ENCODE measurements at regions not wholly inside any gene's neighbourhood (a gene's known extent, or its start where the extent isn't known, plus 50 kb on each side); places are given as distances from the start of the nearest gene placed in this dataset.
"Not testable (repeated sequence)": the region's sequence is repeated elsewhere in the genome, so short reads cannot be mapped to it uniquely, and the experiment has no call there.

DNA sequence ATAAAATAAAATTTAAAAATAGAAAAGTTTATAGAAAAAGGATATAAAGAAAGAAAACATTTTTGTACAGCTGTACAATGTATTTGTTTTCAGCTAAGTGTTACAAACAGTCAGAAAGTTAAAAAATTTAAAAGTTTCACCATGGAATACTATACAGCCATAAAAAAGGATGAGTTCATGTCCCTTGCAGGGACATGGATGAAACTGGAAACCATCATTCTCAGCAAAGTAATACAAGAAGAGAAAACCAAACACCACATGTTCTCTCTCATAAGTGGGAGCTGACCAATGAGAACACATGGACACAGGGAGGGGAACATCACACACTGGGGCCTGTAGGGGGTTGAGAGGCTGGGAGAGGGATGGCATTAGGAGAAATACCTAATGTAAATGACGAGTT lies 229.9 kb upstream of the MCHR2 start:
- DNase-seq, result not testable (repeated sequence)

DNA sequence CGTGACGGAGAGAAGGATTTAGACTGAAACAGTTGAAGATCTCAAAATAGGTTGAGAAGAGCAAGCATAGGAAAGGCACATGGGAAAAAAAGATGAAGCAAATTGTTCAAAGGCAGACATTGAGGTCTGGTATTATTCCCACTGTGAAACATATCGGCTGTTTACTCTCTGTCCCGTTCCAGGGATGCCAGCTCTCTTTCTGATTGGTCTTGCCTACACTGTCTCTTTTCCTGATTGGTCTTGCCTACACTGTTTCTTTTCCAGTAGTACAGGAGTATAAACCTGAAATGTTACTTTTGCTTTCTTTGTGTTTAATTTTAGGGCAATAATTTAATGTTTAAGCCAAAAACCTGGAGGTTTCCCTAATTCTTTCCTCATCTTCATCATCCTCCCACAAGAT lies 226.5 kb upstream of the MCHR2 start:
- no peak for DNase-seq

DNA sequence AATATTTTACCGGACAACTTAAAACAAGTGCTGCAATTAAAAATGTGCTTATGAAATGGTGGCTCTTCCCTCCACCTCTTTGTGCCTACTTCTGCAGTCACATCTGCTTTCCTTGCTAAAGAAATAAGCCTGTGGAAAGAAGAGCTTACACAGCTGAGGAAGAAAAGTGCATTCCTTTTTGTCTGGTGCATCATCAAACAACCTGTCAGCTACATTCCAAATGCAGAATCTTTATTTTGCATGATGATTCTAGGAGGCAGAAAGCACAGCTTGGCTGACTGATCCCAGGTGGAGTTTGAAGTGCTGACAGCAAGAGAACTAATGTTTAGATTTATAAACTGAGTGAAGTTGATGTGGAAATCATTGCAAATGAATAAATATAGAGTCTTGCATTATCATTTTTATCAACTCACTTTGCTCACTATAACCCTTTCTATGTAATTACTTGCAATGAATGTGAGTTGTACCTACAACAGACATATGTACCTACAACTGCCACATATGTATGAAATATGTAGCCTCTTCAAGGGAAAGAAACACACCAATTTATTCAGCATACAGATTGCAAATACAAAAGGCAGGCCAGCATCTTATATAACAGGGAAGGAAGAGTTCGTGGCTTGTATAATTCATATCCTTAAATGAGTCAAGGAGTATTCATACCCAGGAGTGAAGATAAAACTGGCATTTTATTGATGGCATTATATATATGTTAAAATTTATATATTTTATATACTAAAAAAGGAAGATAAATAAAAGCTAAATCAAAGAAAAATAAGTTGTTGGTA lies 223.4 kb upstream of the MCHR2 start:
- no peak for DNase-seq

DNA sequence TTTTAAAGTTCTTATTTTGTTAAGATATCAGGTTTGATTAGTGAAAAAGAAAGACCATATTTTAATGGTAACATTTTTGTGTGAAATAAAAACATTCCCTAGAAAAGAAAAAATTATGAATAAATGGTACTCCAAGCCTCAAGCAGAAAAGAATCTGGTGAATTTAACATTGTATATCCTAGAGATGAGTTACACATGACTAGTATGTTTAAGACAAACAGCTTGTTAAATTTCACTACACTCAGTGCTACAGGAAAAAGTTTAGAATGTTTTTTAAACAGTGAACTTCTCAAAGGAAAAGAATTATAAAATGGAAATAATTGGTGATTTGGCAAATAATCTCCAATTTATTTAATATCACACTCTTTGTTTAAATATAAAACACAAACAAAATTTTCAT lies 222.7 kb upstream of the MCHR2 start:
- DNase-seq, result no peak

DNA sequence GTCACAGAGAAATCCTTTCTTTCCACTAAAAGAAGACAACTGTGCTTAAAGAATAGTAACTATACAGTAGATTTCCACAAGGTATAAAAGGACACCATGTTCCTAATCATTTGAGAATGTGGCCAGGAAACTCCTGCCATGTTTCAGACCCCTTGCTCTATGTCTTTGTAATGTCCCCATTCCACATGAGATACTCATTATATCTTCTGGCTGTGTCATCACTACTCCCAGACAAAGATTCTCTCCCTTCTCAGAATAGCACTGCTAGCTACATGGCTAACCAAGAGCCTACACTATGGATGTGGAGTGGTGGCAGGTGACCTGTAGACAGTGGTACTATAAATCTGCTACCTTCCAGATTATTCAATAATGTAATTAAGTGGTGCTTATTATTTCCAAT lies 218.1 kb upstream of the MCHR2 start:
- no peak for DNase-seq

DNA sequence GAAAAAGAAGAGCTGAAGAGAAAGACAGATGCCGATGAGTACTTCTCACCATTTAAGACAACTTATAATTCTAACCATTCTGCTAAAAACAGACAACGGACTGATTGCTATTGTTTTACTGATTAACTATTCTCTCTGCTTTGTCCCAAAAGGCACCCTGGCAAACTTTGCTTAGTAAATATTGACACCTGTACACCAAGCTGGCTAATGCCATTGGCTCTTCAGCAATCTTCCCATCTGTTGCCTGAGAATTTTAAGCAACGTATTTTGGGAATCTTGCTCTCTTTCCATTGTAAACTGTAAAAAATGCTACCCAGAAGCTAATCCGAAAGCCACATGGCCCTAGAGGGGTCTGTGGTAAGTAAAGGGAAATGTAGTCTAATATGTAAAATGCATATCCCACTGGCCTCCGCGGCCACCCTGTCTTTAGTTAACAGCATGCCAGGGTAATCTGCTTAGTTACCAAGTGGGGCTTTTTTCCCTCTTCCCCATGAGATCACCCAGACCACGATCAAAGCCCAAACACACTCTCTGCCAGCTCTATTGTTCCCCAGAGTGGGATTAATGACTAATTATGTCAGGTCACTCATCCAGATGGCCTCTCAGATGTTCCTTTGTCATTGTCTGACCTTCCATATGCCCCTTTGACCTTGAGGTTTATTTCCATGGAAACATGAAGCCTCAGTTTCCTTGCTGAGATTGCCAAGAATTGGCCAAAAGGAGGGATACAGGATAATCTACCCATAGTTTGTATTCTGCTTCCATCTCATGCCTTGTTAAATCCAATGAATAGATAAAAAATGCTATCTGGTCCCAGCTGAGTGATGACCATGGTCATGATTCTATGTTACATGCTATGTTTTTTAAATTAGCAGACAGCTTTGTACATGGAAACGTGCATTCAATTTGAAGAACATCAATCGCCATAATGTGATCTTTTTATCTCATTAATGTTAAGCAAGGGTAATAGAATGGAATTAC lies 216.4 kb upstream of the MCHR2 start:
- DNase-seq, result no peak

DNA sequence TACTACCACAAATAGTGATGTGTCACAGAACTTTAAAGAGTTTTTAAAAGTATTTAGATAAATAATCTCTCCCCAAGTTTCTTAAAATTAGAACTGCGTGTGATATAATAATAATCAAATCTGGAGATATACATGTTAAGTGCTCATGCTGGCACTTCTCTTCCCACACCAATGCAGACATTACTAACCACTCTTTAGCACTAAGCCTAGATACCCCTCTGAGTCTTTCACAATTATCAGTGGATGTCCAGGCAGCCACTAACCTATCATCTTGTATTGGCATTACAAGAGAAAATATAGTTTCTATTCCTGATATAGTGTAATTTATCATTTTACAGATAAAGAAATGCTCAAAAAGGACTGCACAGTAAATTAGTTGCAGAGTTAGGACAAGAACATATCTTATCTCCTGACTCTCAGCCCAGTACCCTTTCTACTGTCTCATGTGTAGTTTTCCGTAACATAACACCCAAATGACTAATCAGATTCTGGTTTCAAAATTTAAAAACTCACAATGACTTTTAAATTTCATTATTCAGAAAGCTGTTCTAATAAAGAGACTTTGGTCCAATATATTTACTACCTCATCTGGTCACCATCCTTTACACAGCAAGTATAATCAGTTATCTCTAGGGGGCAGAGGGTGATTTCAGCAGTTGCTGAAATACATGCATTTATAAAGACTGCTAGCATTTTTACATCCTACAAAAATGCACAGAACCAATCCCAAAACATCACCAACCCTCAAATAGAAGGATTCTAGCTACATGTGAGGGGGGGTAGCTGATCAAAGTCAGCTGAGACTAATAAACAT lies 215.5 kb upstream of the MCHR2 start:
- no peak for DNase-seq

DNA sequence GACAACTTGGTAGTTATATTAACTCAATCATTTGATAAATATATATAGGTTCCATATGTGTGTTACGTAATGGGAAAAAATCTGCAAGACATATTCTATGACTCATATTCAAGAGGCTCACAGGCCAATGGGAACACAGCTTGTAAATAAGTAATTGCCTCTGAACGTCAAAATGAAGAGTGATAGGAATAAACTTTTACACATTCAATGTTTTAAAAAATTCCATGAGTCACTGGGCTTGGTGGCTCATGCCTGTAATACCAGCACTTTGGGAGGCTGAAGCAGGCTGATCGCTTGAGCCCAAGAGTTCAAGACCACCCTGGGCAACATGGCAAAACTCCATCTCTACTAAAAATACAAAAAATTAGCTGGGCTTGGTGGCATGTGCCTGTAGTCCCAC lies 209.4 kb upstream of the MCHR2 start:
- DNase-seq, result no peak

DNA sequence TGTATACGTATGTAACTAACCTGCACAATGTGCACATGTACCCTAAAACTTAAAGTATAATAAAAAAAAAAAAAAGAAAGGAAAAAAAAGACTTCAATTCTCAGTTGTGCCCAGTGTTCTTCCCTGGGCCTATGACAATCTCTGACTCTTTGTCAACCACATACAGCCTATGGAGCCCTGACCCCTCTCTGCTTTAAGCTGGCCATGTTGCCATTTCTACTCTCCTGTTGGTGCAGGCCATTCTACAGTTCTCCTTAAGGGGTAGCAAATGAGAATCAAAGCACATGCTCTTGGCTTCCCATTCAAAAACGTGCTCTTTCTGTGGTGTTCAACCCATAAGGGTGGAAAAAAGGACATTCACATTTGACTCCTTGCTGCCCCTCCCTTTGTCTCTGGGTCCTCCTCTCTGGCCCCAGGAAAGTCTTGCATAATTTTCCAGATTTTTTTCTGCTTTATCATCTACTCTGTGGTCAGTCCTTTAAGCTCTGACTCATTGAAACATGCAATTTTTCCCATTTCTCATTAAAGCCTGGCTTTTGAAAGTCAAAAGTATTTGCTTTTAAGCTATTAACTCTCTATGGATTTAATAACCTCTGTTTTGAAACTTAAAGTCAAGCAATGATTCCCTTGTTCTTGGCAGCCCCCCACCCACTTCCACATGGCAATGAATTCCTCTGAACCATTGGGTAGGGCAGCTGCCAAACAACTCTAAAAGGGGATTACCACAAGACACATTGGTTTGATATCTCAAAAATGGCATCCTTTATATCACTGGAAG lies 208.6 kb upstream of the MCHR2 start:
- DNase-seq, result no peak

DNA sequence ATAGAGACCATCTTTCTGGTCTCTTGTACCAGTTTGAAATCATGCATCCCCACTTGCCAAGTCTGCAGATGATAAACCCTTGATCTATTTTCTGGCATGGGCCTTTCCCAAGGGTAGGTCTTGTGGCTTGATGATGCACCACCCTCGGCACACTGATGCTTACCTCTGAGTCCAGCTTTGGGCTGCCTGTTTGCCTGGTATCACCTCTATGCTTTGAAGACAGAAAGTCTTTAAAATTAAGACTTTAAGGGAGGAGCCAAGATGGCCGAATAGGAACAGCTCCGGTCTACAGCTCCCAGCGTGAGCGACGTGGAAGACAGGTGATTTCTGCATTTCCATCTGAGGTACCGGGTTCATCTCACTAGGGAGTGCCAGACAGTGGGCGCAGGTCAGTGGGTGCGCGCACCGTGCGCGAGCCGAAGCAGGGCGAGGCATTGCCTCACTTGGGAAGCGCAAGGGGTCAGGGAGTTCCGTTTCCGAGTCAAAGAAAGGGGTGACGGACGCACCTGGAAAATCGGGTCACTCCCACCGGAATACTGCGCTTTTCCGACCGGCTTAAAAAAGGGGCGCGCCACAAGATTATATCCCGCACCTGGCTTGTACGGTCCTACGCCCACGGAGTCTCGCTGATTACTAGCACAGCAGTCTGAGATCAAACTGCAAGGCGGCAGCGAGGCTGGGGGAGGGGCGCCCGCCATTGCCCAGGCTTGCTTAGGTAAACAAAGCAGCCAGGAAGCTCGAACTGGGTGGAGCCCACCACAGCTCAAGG lies 202.4 kb upstream of the MCHR2 start:
- not testable (repeated sequence) for DNase-seq

DNA sequence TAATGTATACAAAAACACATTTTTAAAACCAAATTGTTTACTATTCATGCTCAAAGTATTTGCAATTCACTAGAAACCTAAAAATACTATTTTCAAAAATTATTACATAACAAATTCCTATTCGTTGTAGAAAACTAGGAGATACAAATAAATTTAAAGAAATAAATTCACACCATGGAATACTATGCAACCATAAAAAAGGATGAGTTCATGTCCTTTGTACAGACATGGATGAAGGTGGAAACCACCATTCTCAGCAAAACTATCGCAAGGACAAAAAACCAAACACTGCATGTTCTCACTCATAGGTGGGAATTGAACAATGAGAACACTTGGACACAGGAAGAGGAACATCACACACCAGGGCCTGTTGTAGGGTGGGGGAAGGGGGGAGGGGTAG lies 201.2 kb upstream of the MCHR2 start:
- DNase-seq, result not testable (repeated sequence)

DNA sequence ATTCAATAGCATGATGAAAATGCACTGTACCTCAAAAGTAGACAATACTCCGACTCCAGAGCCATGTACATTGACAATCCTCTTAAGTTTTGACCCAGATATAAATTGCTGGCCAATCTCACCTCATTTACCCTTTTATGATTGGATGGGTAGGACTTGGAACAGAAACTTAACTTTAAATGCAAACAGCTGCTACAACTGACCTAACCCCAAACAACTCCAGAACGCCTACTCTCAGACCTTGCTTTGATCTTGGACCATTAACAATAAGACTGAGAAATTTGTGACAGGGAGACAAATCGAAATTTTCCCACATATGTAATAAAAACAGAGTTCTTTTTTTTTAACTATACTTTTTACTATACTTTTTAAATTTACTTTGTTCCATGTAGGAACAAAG lies 200.5 kb upstream of the MCHR2 start:
- no peak for DNase-seq

DNA sequence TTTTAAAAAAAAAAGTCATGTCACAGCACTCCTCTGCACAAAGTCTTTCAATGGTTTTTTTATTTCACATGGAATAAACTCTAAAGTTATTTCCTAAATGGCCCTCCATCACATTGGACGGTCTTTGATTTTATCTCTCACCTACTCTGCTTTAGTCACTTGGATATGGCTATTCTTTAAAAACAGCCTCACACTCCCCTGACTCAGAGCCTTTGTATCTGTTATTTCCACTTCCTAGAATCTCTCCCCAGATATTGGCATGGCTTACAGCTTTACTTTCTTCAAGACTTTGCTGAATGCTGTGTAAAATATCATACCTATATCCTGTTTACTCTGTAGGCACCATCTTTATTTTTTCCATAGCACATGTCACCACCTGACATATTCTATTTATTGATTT lies 194.7 kb upstream of the MCHR2 start:
- DNase-seq, result no peak

DNA sequence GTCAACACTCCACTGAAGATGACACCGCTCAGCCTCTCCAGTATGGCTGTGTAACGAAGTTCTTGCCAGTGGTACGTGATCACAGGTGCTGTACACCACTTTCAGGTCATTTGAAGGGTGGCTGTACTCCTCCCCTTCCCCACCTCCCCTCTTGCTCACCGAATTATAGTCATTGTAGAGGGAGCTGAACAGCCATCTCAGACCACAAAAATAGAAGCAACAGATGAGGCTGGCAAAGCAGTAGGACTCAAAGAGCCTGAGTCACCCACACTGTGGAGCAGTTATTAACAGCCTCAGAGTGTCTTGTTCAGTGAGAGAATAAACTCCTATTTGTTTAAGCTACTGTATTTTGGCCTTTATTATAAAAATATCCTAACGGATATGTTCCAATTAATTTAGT lies 192.5 kb upstream of the MCHR2 start:
- DNase-seq, result no peak

DNA sequence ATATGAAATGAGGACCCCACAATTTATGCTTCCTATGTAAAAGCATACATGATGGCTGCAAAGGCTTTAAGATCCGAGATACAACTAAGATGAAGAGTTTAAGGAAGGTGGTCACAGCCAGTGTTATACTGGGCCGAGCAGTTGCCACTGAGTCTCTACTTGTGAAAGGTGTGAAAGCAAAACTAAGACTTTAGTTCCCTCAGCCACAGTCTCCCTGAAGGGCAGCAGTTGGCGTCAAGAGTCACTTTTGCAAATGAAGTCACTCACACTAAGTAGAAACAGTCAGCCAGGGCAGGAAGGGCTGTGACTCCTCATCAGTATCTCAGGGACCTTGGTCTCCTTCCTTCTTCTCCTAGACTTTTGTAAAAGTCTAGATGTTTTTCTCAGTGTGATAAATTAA lies 191.6 kb upstream of the MCHR2 start:
- DNase-seq, result no peak

DNA sequence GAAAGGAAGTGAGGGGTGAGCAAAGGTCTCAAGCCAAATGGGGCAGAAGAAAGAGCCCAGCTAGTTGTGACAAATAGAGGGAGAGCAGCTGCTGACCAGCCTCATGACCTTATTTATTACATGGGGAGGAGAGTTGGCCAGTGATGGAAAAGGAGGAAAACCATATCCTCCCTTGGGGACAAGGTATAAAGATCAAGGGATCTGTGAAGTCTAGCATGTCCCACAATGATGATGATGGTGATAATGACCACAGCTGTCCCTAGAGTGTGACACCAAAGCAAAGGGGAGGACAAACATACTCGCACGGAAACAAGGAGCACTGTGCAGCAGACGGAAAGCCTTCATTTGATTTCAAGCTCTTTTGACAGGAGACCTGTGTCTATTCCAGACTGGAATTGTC lies 190.4 kb upstream of the MCHR2 start:
- no peak for DNase-seq

DNA sequence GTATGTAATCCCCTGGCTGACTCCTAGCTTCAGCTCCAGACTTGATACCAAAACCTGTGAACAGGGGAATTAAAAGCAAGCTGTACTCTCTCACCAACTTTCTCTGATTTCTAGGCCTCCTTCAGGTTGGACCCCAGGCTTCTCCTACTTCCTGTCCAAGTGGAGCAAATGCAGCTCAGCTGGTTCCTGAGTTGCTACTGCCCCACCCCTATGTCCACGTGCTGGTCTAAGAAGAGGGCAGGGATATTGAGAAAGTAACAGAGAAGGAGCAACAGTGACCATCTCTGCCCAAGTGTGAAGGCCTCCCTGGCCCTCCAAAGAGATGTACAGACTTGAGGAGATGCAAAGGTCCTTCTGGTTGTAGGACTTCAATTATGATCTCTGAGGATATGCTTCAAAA lies 188.3 kb upstream of the MCHR2 start:
- no peak for DNase-seq

DNA sequence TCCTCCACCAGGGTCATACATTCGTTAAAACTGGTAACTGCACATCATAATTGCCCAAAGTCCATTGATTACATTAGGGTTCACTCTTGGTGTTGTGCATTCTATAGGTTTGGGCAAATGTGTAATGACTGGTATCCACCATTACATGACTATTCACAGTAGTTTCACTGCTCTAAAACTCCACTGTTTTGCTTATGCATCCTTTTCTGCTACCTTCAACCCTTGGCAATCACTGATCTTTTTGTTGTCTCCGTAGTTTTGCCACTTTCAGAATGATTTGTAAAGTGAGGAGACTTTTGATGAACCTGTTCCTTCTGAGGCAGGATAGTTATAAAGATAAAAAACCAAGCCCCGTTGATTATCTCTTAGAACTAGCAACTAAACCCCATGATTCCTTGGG lies 187.3 kb upstream of the MCHR2 start:
- DNase-seq, result no peak

DNA sequence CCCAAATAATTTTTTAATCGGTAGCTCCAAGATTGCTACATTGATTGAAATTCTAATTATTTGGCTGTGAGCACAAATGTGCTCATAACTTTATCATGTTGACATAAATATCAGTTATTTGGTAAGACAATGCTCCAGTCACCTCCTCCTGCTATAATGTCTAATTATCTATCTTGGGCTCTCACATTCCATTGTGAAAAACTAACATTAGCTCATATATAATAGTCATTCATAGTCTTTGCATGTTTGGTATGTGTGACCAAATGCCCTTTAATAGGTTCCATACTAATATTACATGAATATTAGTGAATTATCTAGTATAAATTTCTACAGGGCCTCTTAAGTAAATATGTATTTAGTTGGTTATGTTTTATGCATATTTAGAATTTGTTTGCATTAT lies 185.6 kb upstream of the MCHR2 start:
- no peak for DNase-seq

DNA sequence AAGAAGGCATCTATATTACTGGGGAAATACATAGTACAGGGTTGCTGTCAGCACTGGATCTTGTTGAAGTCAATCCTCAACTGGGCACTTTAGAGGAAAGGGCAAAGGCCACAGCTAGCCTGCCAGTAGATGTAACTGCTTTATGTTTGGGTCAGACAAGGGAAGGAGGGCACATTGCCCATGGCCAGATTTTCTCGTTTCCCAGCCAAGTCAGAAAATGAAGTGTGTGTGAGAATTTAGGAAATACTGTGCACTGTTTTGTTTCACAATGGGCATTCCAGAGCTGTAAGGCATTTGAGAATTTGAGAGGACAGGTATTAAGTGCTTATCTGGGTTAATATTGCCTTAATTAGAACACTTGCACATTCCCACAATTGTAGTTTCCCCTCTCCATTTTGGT lies 183.9 kb upstream of the MCHR2 start:
- no peak for DNase-seq

DNA sequence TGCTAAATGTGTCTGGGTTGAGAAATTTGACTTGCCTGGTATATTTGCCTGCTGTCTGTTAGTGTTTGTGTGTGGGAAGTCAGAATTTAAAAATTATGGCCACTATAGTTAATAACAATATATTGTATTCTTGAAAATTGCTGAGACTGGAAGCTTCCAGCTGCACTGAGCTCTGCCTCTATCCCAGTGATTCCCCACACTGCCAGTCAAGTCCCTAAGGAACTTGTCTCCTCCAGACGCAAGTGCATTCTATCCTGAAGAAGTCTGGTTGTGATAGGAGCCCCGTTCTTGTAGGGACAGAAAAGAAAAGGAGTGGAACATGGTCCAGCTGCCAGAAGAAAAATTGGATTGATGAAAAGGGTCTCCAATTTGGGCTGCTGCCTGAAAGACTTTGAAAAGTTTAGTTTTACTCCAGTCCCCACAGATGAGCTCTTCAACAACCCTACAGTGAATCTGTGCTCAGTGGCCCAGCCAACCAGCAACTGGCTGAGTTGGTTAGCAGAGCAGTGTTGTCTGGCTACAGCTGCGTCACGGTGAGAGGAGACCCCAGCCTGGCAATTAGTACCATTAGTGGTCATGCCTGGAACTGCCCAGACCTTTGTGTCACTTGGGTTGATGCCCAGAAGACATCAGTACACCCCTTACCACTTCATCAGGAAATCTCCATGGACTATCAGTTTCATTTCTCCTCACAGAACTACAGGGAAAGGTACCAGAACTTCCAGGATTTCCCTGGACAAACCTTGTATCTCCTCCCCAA lies 183.1 kb upstream of the MCHR2 start:
- DNase-seq, result no peak

Measured in activated CD4-positive, alpha-beta T cell treated with anti-CD3 and anti-CD28 coated beads, Interleukin-2, amount 50 U/mL, for 48 hours (primary cell).